ENCODE measurements at regions not wholly inside any gene's neighbourhood (a gene's known extent, or its start where the extent isn't known, plus 50 kb on each side); places are given as distances from the start of the nearest gene placed in this dataset.

- no peak for DNase-seq (ENCODE audit: low read depth)
These were observed 340.2 kb upstream of the ADAMTS5 start for GRCh38 chr21:27306791-27307775.

DNA sequence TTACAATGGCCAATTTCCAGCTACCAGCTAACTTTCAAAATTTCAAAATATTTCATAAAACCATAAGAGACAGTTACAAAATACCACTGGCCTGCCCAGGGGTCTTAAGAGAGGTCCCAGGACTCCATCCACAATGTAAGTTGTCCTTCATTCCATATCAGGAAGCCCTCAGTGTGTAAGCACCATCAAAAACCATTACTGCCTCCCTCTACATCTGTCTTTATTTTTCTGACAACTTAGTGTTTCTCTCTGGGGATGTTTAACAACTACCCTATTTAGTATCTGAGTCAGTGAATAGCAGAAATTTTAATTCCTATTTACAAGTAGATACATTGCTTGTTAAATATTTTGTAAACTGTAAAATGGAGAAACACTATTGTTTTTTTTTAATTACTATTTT lies 339.3 kb upstream of the ADAMTS5 start:
- no peak for DNase-seq (ENCODE audit: low read depth)

DNA sequence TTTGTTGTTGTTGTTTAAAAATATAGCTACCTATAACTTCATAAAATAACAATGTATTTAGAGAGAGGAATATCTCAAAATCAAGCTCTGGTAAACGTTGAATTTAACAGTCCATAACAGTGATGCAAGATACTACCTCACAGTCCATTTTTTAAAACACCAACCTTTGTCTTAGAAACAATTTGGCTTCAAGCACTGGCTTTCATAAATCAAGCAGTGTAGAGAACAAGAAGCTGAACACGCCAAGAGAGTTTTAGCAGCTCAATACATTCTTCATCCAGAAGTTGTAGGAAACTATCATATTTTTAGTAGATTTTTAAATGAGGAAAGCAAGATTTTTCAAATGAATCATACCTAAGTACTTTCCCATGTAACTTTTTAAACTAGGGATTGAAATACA lies 334.3 kb upstream of the ADAMTS5 start:
- DNase-seq (ENCODE audit: low read depth), result no peak

- no peak for DNase-seq (ENCODE audit: low read depth)
These were observed 333.9 kb upstream of the ADAMTS5 start for GRCh38 chr21:27300770-27301169.

- no peak for DNase-seq (ENCODE audit: low read depth)
These were observed 331.6 kb upstream of the ADAMTS5 start for GRCh38 chr21:27298465-27298864.

DNA sequence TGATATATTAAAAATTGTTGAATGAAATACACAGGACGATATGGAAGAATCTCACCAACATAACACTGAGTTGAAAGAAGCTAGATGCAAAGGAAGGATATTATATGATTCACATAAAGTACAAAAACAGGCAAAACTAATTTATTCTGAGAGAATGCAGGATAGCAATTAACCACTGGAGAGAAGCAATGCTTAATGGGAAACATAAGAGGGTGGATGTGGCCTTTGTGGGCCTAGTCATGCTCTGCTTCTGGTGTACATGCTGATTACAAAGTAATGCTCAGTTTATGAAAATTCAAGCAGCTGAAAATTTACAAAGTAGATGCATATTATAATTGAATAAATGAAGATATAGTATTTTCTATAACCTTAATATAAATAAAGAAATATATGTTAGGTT lies 326.4 kb upstream of the ADAMTS5 start:
- DNase-seq (ENCODE audit: low read depth), result no peak

DNA sequence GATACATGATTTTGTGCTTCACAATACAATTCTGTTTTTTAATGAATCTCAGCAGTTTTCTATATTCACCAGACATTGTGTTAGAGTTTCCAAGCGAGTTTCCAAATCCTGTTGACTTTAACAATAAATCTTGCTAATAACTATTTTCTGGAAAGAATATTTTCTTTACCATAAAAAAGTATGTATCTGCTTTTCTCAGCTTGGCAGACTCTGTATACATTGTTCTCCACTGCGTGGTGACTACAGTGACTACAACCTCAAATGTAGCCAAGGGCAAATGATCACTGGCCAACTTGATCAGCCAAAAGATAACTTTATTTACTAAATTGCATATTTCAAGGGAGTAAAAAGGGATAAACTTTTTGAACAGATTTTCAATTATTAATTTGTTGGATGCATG lies 325.9 kb upstream of the ADAMTS5 start:
- no peak for DNase-seq (ENCODE audit: low read depth)

DNA sequence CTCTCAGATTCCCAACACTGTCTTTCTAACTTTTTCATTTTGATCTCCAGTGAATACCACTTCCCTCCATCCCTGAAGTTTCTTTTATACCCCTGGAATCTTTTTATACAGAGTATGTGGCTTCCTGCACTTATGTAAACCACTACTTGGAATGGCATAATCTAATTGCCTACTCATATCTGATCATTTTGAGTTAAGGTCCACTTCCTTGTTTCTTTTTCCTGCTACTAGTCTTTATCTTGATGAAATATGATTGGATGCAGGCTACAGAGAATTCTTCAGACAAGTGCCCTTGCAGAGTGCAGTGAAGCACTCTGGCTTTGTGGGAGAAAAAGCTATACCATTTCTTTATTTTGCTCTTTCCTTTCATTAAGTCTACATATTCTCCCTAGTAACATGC lies 325.3 kb upstream of the ADAMTS5 start:
- DNase-seq (ENCODE audit: low read depth), result no peak

DNA sequence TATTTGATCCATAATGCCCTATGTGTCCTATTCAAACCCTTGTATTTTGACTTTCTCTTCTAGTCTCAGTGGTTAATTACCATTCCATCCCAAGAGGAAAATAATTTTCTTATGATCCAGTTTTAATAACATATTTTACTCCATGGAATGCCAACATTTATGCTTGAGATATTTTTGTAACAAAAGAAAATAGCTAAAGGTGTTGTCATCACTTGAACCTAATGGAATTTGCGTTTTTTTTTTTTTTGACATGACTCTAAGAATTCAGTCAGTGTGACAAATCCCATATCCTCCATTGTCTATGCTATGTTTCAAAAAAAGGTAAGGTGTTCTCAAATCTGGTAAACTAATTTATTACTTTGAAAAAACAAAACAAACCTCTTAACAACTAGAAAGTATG lies 324.1 kb upstream of the ADAMTS5 start:
- DNase-seq (ENCODE audit: low read depth), result no peak

GRCh38 chr21:27290028-27290427 lies 323.1 kb upstream of the ADAMTS5 start:
- no peak for DNase-seq (ENCODE audit: low read depth)

DNA sequence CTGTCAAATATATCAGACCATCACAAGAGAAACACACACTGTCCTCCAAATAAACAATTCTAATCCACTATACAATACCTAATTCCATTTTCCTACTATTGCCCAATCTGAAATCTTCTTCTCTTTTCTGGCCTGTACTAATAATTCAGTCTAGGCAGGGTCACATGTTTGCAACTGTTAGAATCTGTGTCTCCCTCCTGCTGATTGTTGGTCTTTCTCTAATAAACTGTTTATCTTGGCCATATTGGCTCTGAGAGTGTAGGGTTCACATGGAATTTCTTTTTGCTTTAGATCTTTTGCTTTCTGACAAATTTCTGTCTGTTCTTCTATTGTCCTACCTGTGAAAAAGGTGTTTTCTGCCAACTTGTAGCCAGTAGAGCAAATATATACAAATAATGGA lies 319.9 kb upstream of the ADAMTS5 start:
- DNase-seq (ENCODE audit: low read depth), result no peak

- DNase-seq (ENCODE audit: low read depth), result no peak
These were observed 310.2 kb upstream of the ADAMTS5 start for GRCh38 chr21:27277110-27277509.

DNA sequence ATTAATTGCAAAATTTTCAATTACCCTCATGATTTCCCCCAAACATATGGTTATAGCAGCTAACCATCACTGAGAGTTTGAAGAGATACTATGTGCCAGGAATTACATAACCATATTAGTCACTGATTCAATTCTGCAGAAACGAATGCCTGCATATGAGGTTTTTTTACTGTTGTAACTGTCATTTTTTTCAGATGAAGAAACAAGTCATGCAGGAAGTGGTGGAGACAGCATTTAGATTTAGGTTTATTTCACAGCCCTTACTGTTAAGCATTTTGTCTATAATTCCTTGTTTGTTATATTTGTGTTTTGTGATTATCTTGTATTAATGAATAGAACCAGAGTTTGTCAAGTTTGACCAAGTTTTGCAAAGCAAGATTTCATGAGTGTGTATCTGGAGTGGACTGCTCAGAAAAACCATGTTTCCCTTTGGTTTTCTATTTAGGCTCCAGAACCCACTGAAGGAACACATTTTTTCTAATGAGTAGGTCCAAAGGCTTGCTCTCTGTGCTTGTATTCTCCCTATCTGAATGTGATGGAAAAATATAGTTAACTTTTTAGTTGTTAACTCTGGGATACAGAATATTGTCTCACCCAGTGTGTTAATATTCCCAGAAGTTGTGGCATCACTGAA lies 308.5 kb upstream of the ADAMTS5 start:
- no peak for DNase-seq (ENCODE audit: low read depth)

DNA sequence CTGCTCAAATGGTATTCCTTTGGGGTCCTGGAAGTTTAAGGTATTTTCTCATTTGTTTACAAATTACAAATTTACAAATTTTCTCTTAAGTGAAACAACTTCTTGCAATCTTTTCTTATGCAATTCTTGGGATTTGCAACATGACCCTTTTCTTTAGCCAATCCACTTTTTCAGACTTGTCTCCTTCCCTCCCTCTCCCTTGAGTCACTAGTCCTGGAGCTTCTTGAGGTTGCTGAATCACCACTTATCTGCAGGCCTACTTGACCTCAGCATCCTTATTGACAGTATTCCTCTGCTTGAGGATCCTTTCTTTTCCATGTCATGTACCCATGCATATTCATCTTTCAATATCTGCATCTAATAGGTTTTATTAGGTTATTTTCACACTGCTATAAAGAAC lies 302.8 kb upstream of the ADAMTS5 start:
- DNase-seq (ENCODE audit: low read depth), result no peak

DNA sequence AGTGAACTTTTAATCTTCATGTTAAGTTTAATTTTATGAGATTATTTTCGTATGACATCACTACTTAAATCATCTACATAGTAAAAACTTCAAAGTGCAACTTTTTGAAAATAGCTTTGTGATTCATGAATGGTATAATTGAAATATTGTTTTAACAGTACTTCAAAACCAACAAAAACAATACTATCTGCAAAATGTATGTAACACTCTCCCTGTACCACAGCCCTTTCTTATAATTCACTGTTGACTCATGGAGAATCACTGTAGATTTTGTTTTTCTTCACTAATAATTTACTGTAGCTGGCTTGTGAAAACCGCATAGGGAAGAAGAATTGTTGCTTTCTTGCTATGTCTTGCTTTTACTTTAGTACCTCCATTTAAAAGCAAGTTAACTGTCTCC lies 301.4 kb upstream of the ADAMTS5 start:
- DNase-seq (ENCODE audit: low read depth), result no peak

- no peak for DNase-seq (ENCODE audit: low read depth)
These were observed 299.1 kb upstream of the ADAMTS5 start for GRCh38 chr21:27265949-27266348.

DNA sequence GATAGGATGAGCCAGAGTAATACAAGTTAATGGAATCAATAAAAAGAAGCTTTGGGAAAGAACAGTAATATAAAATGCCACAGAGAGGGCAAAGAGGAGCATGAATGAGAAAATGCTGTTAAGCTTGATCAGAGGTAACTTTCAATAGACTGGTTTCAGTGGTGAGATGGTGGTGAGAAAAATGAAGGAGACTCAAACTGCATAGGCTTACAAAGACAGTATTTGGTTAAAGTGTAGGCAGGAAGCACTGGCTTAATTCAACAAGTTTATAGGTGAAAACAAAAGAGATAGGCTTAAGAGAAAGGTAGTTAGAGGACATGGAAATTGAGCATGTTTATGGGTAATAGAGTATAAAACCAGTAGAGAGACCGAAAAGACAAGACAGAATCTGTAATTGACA lies 298.6 kb upstream of the ADAMTS5 start:
- DNase-seq (ENCODE audit: low read depth), result no peak

GRCh38 chr21:27261676-27262075 lies 294.8 kb upstream of the ADAMTS5 start:
- no peak for DNase-seq (ENCODE audit: low read depth)

GRCh38 chr21:27260728-27261127 lies 293.8 kb upstream of the ADAMTS5 start:
- no peak for DNase-seq (ENCODE audit: low read depth)

- no peak for DNase-seq (ENCODE audit: low read depth)
These were observed 292.0 kb upstream of the ADAMTS5 start for GRCh38 chr21:27258742-27259448.

DNA sequence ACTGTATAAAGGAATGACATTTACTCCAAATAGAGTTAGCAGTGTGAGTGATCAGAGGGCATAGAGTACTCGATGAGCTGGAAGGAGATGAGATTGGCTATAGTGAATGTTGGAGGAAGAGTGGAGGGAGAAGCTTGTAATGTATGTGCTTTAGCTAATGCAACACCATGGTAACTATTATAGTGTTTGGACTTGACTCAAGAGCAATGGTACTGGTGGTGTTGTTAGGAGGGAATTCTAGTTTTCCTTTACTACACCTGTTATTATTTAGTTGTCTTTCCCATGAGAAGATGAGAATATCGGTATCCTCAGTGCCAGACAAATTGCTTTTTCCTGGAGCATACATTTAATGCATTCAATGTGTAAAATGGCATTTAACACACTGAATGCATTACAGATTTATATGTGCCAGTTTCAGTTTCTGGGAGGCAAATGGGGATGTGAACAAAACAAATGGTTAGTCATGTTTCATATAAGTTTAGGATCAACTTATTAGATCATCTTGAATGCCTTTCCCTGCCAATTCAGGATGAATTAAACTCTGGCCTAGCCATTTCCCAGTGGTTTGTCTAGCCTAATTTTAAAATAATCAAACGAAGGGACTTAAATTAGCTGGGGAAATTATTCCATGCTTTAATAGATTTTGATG lies 291.1 kb upstream of the ADAMTS5 start:
- no peak for DNase-seq (ENCODE audit: low read depth)

GRCh38 chr21:27257226-27257625 lies 290.3 kb upstream of the ADAMTS5 start:
- DNase-seq (ENCODE audit: low read depth), result no peak

All from activated T-helper 1 cell treated with Interleukin-2 at 50 U/mL for 16 hours (primary cell).